MCF 10A (cell line): ENCODE measurements at regions not wholly inside any gene's neighbourhood (a gene's known extent, or its start where the extent isn't known, plus 50 kb on each side); places are given as distances from the start of the nearest gene placed in this dataset.

Experiments used
- BruUV-seq: library from RNA; stranded (reverse); fragments of 400-500 nt; replicated peaks from 2 replicates; lab custom pipeline; 2021; lab: Mats Ljungman, UMichigan
- CTCF ChIA-PET: fragments of 300-600 bp; sonication (Branson Sonifier 250); formaldehyde crosslinking; extraction: SDS; loops from one replicate; lab custom pipeline; 2021; ENCODE audit warnings: antibody characterized with exemption, inconsistent platforms; lab: Yijun Ruan, JAX
- POLR2A ChIA-PET: fragments of 300-600, 350-650 bp; sonication (Branson Sonifier 250); formaldehyde crosslinking; extraction: SDS; loops from one replicate; lab custom pipeline; 2020; ENCODE audit warnings: antibody characterized with exemption, inconsistent platforms; lab: Yijun Ruan, JAX
- DNase-seq: peaks from one replicate; pipeline ENCODE4 v3.0.0-alpha.2; 2018; ENCODE audit not compliant: unreplicated experiment
- H3K27ac Mint-ChIP-seq: one replicate; pipeline ENCODE4 v1.8.0; 2022; ENCODE audit warnings: mild to moderate bottlenecking, low read depth, mixed read lengths; ENCODE audit not compliant: unreplicated experiment
- H3K27me3 Mint-ChIP-seq: one replicate; pipeline ENCODE4 v1.8.0; 2022; ENCODE audit warnings: mixed read lengths; ENCODE audit not compliant: insufficient read depth, unreplicated experiment
- H3K36me3 Mint-ChIP-seq: one replicate; pipeline ENCODE4 v1.8.0; 2022; ENCODE audit warnings: mild to moderate bottlenecking, moderate library complexity, mixed read lengths; ENCODE audit not compliant: insufficient read depth, unreplicated experiment
- H3K4me1 Mint-ChIP-seq: one replicate; pipeline ENCODE4 v1.8.0; 2022; ENCODE audit warnings: mixed read lengths; ENCODE audit not compliant: insufficient read depth, unreplicated experiment
- H3K4me3 Mint-ChIP-seq: one replicate; pipeline ENCODE4 v1.8.0; 2022; ENCODE audit warnings: mild to moderate bottlenecking, moderate library complexity, mixed read lengths; ENCODE audit not compliant: unreplicated experiment
- H3K9me3 Mint-ChIP-seq: one replicate; pipeline ENCODE4 v1.8.0; 2022; ENCODE audit warnings: mixed read lengths; ENCODE audit not compliant: unreplicated experiment
- CTCF ChIP-seq: fragments of 200-600 bp; IDR thresholded peaks from one replicate; pipeline ENCODE4 v1.8.0; 2022; ENCODE audit warnings: antibody characterized with exemption, mild to moderate bottlenecking; ENCODE audit not compliant: unreplicated experiment
- intact Hi-C: fragments of 100-400 bp; cut with micrococcal nuclease; formaldehyde crosslinking; loops from 2 replicates; pipeline ENCODE4 v1.14.1; 2022

GRCh38 chr4:45751877-45752530, 371.9 kb downstream of the GABRG1 start:
- no TSS peak for BruUV-seq
- Mint-ChIP-seq H3K36me3 (no peaks in the 10 kb centered on the region), H3K4me1 (no peaks in the 10 kb centered on the region), H3K27ac (no peak overlapping the region), H3K27me3 (no peaks in the 10 kb centered on the region), H3K4me3 (no peak overlapping the region), H3K9me3 (no peaks in the 10 kb centered on the region)
- TF ChIP-seq CTCF, result no peak
- intact Hi-C loops, result no loop called here
- ChIA-PET POLR2A (no interaction called here), CTCF (no interaction called here)
- no peak for DNase-seq

DNA sequence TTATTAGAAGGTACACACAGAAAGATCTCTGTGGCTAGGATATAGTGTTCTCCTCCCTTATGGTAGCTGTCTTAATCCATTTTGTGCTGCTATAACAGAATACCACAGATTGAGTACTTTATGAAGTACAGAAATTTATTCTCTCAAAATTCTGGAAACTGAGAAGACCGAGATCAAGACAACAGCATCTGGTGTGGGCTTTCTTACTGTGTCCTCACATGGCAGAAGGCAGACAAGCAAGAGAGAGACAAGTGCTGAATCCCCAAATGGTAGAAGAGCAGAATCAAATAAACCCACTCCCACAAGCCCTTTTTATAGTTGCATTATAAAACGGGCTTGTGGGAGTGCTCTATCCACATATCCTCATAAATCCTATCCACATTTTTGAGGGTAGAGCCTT, 373.1 kb downstream of the GABRG1 start:
- Mint-ChIP-seq H3K27me3 (no peaks in the 10 kb centered on the region), H3K4me1 (no peaks in the 10 kb centered on the region), H3K27ac (no peak overlapping the region), H3K36me3 (no peaks in the 10 kb centered on the region), H3K9me3 (no peaks in the 10 kb centered on the region), H3K4me3 (no peak overlapping the region)
- ChIA-PET CTCF (no interaction called here), POLR2A (no interaction called here)
- BruUV-seq, result no TSS peak
- DNase-seq, result no peak
- intact Hi-C loops, result no loop called here
- TF ChIP-seq CTCF, result no peak

GRCh38 chr4:45745741-45746140, 378.1 kb downstream of the GABRG1 start:
- Mint-ChIP-seq H3K27ac (no peak overlapping the region), H3K36me3 (no peaks in the 10 kb centered on the region), H3K4me1 (no peaks in the 10 kb centered on the region), H3K27me3 (no peaks in the 10 kb centered on the region), H3K4me3 (no peak overlapping the region), H3K9me3 (no peaks in the 10 kb centered on the region)
- no TSS peak for BruUV-seq
- ChIA-PET CTCF (no interaction called here), POLR2A (no interaction called here)
- no peak for TF ChIP-seq CTCF
- no peak for DNase-seq
- intact Hi-C loops, result loop anchor here (10.0 kb wide), 1 partner anchor 191 kb away; no protein-coding TSS in a partner anchor

DNA sequence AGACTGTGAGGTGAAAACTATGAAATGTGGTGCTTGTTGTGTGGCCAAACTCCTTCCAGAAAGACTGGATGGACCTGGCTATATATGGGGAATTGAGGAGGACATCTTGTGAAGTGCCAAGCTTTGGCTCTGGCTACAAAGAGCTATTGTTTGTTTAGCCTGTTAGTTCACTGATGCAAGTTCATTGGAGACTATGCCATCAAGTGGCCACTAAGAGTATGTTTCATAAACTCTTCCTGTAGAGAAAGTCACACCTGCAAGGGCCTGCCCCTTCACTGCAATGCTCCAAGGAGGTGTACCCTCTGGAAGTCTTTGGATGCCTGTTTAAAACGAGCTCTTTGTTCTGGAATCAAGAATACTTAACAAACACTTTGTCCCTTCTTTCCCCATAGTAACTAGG, 382.0 kb downstream of the GABRG1 start:
- intact Hi-C loops, result loop anchor here (5.0 to 10.0 kb wide), 2 partner anchors 187 to 290 kb away; no protein-coding TSS in a partner anchor
- BruUV-seq, result no TSS peak
- Mint-ChIP-seq H3K27ac (no peak overlapping the region), H3K4me3 (no peak overlapping the region), H3K36me3 (no peaks in the 10 kb centered on the region), H3K4me1 (no peaks in the 10 kb centered on the region), H3K27me3 (no peaks in the 10 kb centered on the region), H3K9me3 (no peaks in the 10 kb centered on the region)
- ChIA-PET POLR2A (interaction anchor here (1.0 kb wide), 1 partner anchor 12 kb away, joined by 4 read pairs; no protein-coding TSS in a partner anchor), CTCF (interaction anchor here (0.6 to 1.6 kb wide), 7 partner anchors 55 to 813 kb away, joined by 3 to 4 read pairs (median 4); no protein-coding TSS in a partner anchor)
- peak; percentile 16 for DNase-seq
- no peak for TF ChIP-seq CTCF
